ENCODE measurements at regions not wholly inside any gene's neighbourhood (a gene's known extent, or its start where the extent isn't known, plus 50 kb on each side); places are given as distances from the start of the nearest gene placed in this dataset.
"Not testable (repeated sequence)": the region's sequence is repeated elsewhere in the genome, so short reads cannot be mapped to it uniquely, and the experiment has no call there.

- no peak overlapping the region for H3K27ac ChIP-seq
- H3K36me3 ChIP-seq (ENCODE audit: low read depth, missing control alignments) = no peaks in the 10 kb centered on the region
- no peaks in the 10 kb centered on the region for H3K27me3 ChIP-seq
- TF ChIP-seq CTCF (IDR thresholded peaks at IDR 0.05) = no peak
- TF ChIP-seq POLR2A (IDR thresholded peaks at IDR 0.05) = no peak
- WGBS, 2 donors = 80 to 91% methylated on average over 1 of the region's 1 CpG
- H3K4me1 ChIP-seq = no peaks in the 10 kb centered on the region
- H3K9me3 ChIP-seq = no peaks in the 10 kb centered on the region
- no peak for DNase-seq
- intact Hi-C loops (cut with DNase I; ENCODE audit: low total_unique reads) = no loop called here
- no peak overlapping the region for H3K4me3 ChIP-seq
Measured at GRCh38 chr6:49300443-49300842, 162.6 kb downstream of the MMUT start.

- H3K27me3 ChIP-seq = no peaks in the 10 kb centered on the region
- H3K36me3 ChIP-seq (ENCODE audit: low read depth, missing control alignments) = no peaks in the 10 kb centered on the region
- no peak for TF ChIP-seq CTCF (IDR thresholded peaks at IDR 0.05)
- no peak for TF ChIP-seq POLR2A (IDR thresholded peaks at IDR 0.05)
- DNase-seq = no peak
- H3K4me3 ChIP-seq = no peak overlapping the region
- no peak overlapping the region for H3K27ac ChIP-seq
- H3K9me3 ChIP-seq = no peaks in the 10 kb centered on the region
- H3K4me1 ChIP-seq = no peaks in the 10 kb centered on the region
- intact Hi-C loops (cut with DNase I; ENCODE audit: low total_unique reads) = no loop called here
Measured at GRCh38 chr6:49299279-49299678, 163.8 kb downstream of the MMUT start.

- no peak for DNase-seq
- intact Hi-C loops (cut with DNase I; ENCODE audit: low total_unique reads) = no loop called here
- 65 to 78% methylated on average over 1 of the region's 1 CpG for WGBS, 2 donors
Measured at GRCh38 chr6:49284180-49284579, 178.9 kb downstream of the MMUT start.

GRCh38 chr6:49274809-49275769 lies 188.0 kb downstream of the MMUT start:
- H3K9me3 ChIP-seq; H3K27ac ChIP-seq; DNase-seq; H3K36me3 ChIP-seq (ENCODE audit: low read depth, missing control alignments); H3K4me1 ChIP-seq; H3K27me3 ChIP-seq; H3K4me3 ChIP-seq; intact Hi-C loops (cut with DNase I; ENCODE audit: low total_unique reads): not testable (repeated sequence)
- WGBS, 2 donors = 85 to 87% methylated on average over 12 to 24 of the region's 27 CpGs

More at GRCh38 chr6:49284180-49284579, 178.9 kb downstream of the MMUT start:
- Histone ChIP-seq H3K9me3 (no peaks in the 10 kb centered on the region), H3K4me1 (no peaks in the 10 kb centered on the region), H3K4me3 (no peak overlapping the region), H3K27me3 (no peaks in the 10 kb centered on the region), H3K36me3 (ENCODE audit: low read depth, missing control alignments) (no peaks in the 10 kb centered on the region), H3K27ac (no peak overlapping the region)
- TF ChIP-seq POLR2A (IDR thresholded peaks at IDR 0.05) (no peak), CTCF (IDR thresholded peaks at IDR 0.05) (no peak)

- Histone ChIP-seq H3K36me3 (ENCODE audit: low read depth, missing control alignments) (no peaks in the 10 kb centered on the region), H3K27me3 (no peaks in the 10 kb centered on the region), H3K27ac (no peak overlapping the region), H3K4me1 (no peaks in the 10 kb centered on the region), H3K9me3 (no peaks in the 10 kb centered on the region), H3K4me3 (no peak overlapping the region)
- no peak for TF ChIP-seq POLR2A (IDR thresholded peaks at IDR 0.05)
- TF ChIP-seq CTCF (IDR thresholded peaks at IDR 0.05) = no peak
- 37 to 61% methylated on average over 2 of the region's 2 CpGs for WGBS, 2 donors
- intact Hi-C loops (cut with DNase I; ENCODE audit: low total_unique reads) = no loop called here
- DNase-seq = no peak
Measured at GRCh38 chr6:49269190-49269589, 193.9 kb downstream of the MMUT start.

Data from testis (tissue), 2 donors.